Endothelial cell of umbilical vein (primary cell): ENCODE measurements at regions not wholly inside any gene's neighbourhood (a gene's known extent, or its start where the extent isn't known, plus 50 kb on each side); places are given as distances from the start of the nearest gene placed in this dataset.
A peak's percentile ranks its signal among the peaks of the same experiment; 100 is the strongest.

Source experiments
- BruUV-seq: library from RNA; stranded (reverse); fragments of 400-500 nt; replicated peaks from 2 replicates; lab custom pipeline; 2021; lab: Mats Ljungman, UMichigan
- CTCF ChIA-PET: fragments of 300-600, 350-600 bp; sonication (Branson Sonifier 250); formaldehyde crosslinking; loops from one replicate; lab custom pipeline; 2021; ENCODE audit warnings: antibody characterized with exemption, inconsistent platforms; lab: Charles Lee
- POLR2A ChIA-PET: fragments of 300-600, 350-600 bp; sonication (Branson Sonifier 250); formaldehyde crosslinking; loops from one replicate; lab custom pipeline; 2021; ENCODE audit warnings: antibody characterized with exemption, inconsistent platforms; lab: Charles Lee
- DNase-seq: peaks from one replicate; pipeline ENCODE4 v3.0.0-alpha.2; 2011; ENCODE audit warnings: low read depth, low spot score
- FAIRE-seq: peaks from 2 replicates; lab custom pipeline; 2011; peaks lifted over from hg19 to GRCh38; lab: Jason Lieb, UNC
- H2AFZ ChIP-seq: 2 replicates; pipeline ENCODE4 v1.6.0; 2012; ENCODE audit warnings: low read depth, low read length, control low read depth, inconsistent platforms
- H3K27ac ChIP-seq: 2 replicates; pipeline ENCODE4 v1.5.1; 2011; ENCODE audit warnings: low read depth, mild to moderate bottlenecking, control low read depth, low read length, moderate library complexity; ENCODE audit not compliant: insufficient read depth
- H3K27me3 ChIP-seq, 2 experiments: 2 replicates each; pipeline versions ENCODE4 v1.6.0 to v1.6.1; 2011; ENCODE audit warnings: low read length in 2 of 2, mixed read lengths in 1 of 2; ENCODE audit not compliant: control insufficient read depth in 2 of 2, insufficient read depth in 2 of 2
- H3K36me3 ChIP-seq, 2 experiments: 2 replicates in 1 of 2; 3 replicates in 1 of 2; pipeline ENCODE4 v1.5.1; 2011; ENCODE audit warnings: low read length in 2 of 2, mild to moderate bottlenecking in 1 of 2, moderate library complexity in 1 of 2; ENCODE audit not compliant: control insufficient read depth in 2 of 2, insufficient read depth in 2 of 2; ENCODE audit errors: extremely low read depth in 1 of 2
- H3K4me1 ChIP-seq: 3 replicates; pipeline ENCODE4 v1.5.1; 2011; ENCODE audit warnings: mild to moderate bottlenecking, low read length; ENCODE audit not compliant: control insufficient read depth, insufficient read depth; ENCODE audit errors: extremely low read depth
- H3K4me2 ChIP-seq: 2 replicates; pipeline ENCODE4 v1.6.1; 2011; ENCODE audit warnings: low read length, control low read depth, mixed read lengths; ENCODE audit not compliant: insufficient read depth
- H3K4me3 ChIP-seq, 3 experiments: fragments of 200-600 bp in 1 of 3; sonication (generic), shearing (Covaris generic) in 1 of 3; replicated peaks in 1 of 3; 2 replicates each; pipeline ENCODE4 v1.5.1; 2011 to 2016; ENCODE audit warnings: control low read depth in 3 of 3, low read length in 3 of 3, mild to moderate bottlenecking in 2 of 3, inconsistent platforms in 1 of 3, low read depth in 1 of 3, moderate library complexity in 1 of 3; ENCODE audit not compliant: insufficient read depth in 1 of 3
- H3K79me2 ChIP-seq: 2 replicates; pipeline ENCODE4 v1.6.0; 2012; ENCODE audit warnings: low read length, inconsistent platforms; ENCODE audit not compliant: control insufficient read depth, insufficient read depth
- H3K9ac ChIP-seq: replicated peaks from 2 replicates; pipeline ENCODE3; 2011; ENCODE audit warnings: low read length, control low read depth; ENCODE audit not compliant: insufficient read depth; ENCODE audit errors: extremely low read depth
- H3K9me1 ChIP-seq: replicated peaks from 3 replicates; pipeline ENCODE4 v1.6.0; 2011; ENCODE audit warnings: mild to moderate bottlenecking, low read length; ENCODE audit not compliant: control insufficient read depth, insufficient read depth; ENCODE audit errors: extremely low read depth
- H3K9me3 ChIP-seq: replicated peaks from 2 replicates; pipeline ENCODE4 v1.5.1; 2012; ENCODE audit warnings: low read length, inconsistent platforms; ENCODE audit not compliant: control insufficient read depth, insufficient read depth
- H4K20me1 ChIP-seq: replicated peaks from 2 replicates; pipeline ENCODE3; 2011; ENCODE audit warnings: mild to moderate bottlenecking, low read length; ENCODE audit not compliant: control insufficient read depth, insufficient read depth; ENCODE audit errors: extremely low read depth
- CTCF ChIP-seq, 2 donors: IDR thresholded peaks; 1 replicate in 1 of 2; 2 replicates in 1 of 2; pipeline ENCODE4 v1.5.1; 2011; ENCODE audit warnings: low read length in 2 of 2, mild to moderate bottlenecking in 2 of 2, moderate library complexity in 2 of 2, control low read depth in 1 of 2, inconsistent platforms in 1 of 2, low read depth in 1 of 2; ENCODE audit not compliant: insufficient read depth in 1 of 2; ENCODE audit errors: extremely low read depth in 1 of 2
- EZH2 ChIP-seq: IDR thresholded peaks from 2 replicates; pipeline ENCODE4 v1.6.1; 2012; ENCODE audit warnings: borderline replicate concordance, low read depth, mild to moderate bottlenecking, moderate library complexity, low read length, inconsistent platforms; ENCODE audit not compliant: severe bottlenecking
- FOS ChIP-seq: IDR thresholded peaks from 2 replicates; pipeline ENCODE4 v1.6.1; 2011; ENCODE audit warnings: mild to moderate bottlenecking, low read length, moderate library complexity, borderline replicate concordance; ENCODE audit not compliant: insufficient read depth
- GATA2 ChIP-seq: IDR thresholded peaks from 2 replicates; pipeline ENCODE4 v1.7.0; 2011; ENCODE audit warnings: low read depth, mild to moderate bottlenecking, moderate library complexity, mixed read lengths, low read length; ENCODE audit not compliant: insufficient read length, insufficient read depth
- JUN ChIP-seq: IDR thresholded peaks from 2 replicates; pipeline ENCODE4 v1.6.1; 2011; ENCODE audit warnings: borderline replicate concordance, low read depth; ENCODE audit not compliant: insufficient read length, insufficient read depth
- MYC ChIP-seq: IDR thresholded peaks from one replicate; pipeline ENCODE4 v1.6.1; 2011; ENCODE audit warnings: mild to moderate bottlenecking, low read depth, low read length
- POLR2A ChIP-seq: IDR thresholded peaks from 2 replicates; pipeline ENCODE4 v1.6.1; 2012; ENCODE audit warnings: low read depth, mild to moderate bottlenecking, control low read depth, low read length
- POLR2AphosphoS5 ChIP-seq: IDR thresholded peaks from 2 replicates; pipeline ENCODE4 v1.6.1; 2012; ENCODE audit warnings: low read depth, mild to moderate bottlenecking, control low read depth, low read length, moderate library complexity; ENCODE audit not compliant: insufficient read depth
- dilution Hi-C: fragments of 300-500 bp; cut with MboI; formaldehyde crosslinking; loops from one replicate; pipeline ENCODE4 v1.15.0; 2019; ENCODE audit warnings: low sequenced_read_pairs; ENCODE audit not compliant: extremely low pct_ligation_motif_present
- intact Hi-C: fragments of 100-400 bp; cut with micrococcal nuclease; formaldehyde crosslinking; loops from one replicate; pipeline ENCODE4 v1.10.0; 2022
- TF ChIP-seq, protein P1 (sequence below): IDR thresholded peaks from 2 replicates; pipeline ENCODE4 v1.6.1; 2011; ENCODE audit not compliant: insufficient read depth, insufficient read length

DNA sequence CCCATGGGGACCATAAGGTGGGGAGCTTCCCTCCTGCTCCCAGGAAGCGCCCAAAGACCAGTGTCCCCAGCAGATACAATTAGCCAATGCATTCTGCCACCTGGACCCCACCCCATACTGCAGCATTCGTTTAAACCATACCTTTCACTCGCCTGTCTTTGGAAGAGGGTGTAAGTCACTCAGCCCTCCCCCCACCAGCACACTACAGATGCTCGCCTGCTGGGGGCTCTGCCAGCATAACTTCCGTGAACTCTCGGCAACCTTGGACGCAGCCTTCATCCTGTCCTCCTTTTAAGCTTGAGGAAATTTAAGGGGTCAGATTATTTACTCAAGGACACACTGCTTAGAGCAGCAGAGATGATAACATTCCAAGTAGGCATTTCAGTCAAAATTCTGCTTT is 94.4 kb upstream of the NAA20 start:
- no peaks in the 10 kb centered on the region for H4K20me1 ChIP-seq
- H3K9me1 ChIP-seq = no peaks in the 10 kb centered on the region
- no peak overlapping the region for H3K4me3 ChIP-seq
- TF ChIP-seq JUN (no peak), POLR2A (no peak), CTCF (IDR thresholded peaks at IDR 0.05; ENCODE audit: extremely low read depth in 1 of 2, insufficient read depth in 1 of 2, low read depth in 1 of 2, low read length in 2 of 2) (no peak), FOS (no peak), MYC (no peak), POLR2AphosphoS5 (no peak)
- dilution Hi-C loops (no loop called here), intact Hi-C loops (no loop called here)
- H2AFZ ChIP-seq = no peak overlapping the region
- H3K27me3 ChIP-seq = no peaks in the 10 kb centered on the region
- no TSS peak for BruUV-seq
- ChIA-PET POLR2A (no interaction called here), CTCF (interaction anchor here (1.0 kb wide), 1 partner anchor 230 kb away, joined by 3 read pairs; no protein-coding TSS in a partner anchor)
- H3K79me2 ChIP-seq = peaks cover 10% of the 10 kb centered on the region
- peaks cover 2% of the 10 kb centered on the region in 2 experiments for H3K36me3 ChIP-seq
- no peak for DNase-seq
- H3K4me1 ChIP-seq = peaks cover 3% of the 10 kb centered on the region
- peak; percentile 15 for FAIRE-seq
- no peaks in the 10 kb centered on the region for H3K9me3 ChIP-seq
- H3K4me2 ChIP-seq = no peak overlapping the region
- no peak overlapping the region for H3K9ac ChIP-seq
- H3K27ac ChIP-seq = no peak overlapping the region

DNA sequence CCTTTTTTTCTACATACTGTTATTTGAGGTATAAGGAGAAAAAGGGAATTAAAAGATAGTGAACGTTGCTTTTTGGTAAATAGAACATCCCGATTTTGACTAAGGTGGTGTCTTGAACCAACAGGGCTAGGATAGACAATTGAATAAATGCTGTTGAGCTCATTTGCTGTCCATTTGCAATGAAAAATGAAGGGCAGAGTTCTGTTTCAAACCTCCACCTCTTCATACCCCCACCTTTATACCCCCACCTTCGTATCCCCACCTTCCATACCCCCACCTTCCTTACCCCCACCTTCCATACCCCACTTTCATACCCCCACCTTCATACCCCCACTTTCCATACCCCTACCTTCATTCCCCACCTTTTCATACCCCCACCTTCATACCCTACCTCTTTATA is 93.4 kb upstream of the NAA20 start:
- Histone ChIP-seq H3K9ac (no peak overlapping the region), H2AFZ (no peak overlapping the region), H3K9me1 (no peaks in the 10 kb centered on the region), H3K4me1 (peaks cover 5% of the 10 kb centered on the region), H3K4me3 (no peak overlapping the region), H3K27ac (no peak overlapping the region), H4K20me1 (no peaks in the 10 kb centered on the region), H3K4me2 (no peak overlapping the region), H3K36me3 (peaks cover 2% of the 10 kb centered on the region in 2 experiments), H3K9me3 (no peaks in the 10 kb centered on the region), H3K27me3 (no peaks in the 10 kb centered on the region), H3K79me2 (peaks cover 12% of the 10 kb centered on the region)
- CTCF ChIA-PET = no interaction called here
- no peak for DNase-seq
- FAIRE-seq = no peak
- POLR2A ChIA-PET = no interaction called here
- no peak for TF ChIP-seq EZH2
- no peak for TF ChIP-seq MYC
- TF ChIP-seq, protein P1, sequence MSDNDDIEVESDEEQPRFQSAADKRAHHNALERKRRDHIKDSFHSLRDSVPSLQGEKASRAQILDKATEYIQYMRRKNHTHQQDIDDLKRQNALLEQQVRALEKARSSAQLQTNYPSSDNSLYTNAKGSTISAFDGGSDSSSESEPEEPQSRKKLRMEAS = no peak
- TF ChIP-seq GATA2 = no peak
- TF ChIP-seq FOS = no peak
- no peak for TF ChIP-seq CTCF (IDR thresholded peaks at IDR 0.05; ENCODE audit: extremely low read depth in 1 of 2, insufficient read depth in 1 of 2, low read depth in 1 of 2, low read length in 2 of 2)
- no peak for TF ChIP-seq POLR2AphosphoS5
- TF ChIP-seq JUN = no peak
- TF ChIP-seq POLR2A = no peak
- dilution Hi-C loops = no loop called here
- intact Hi-C loops = no loop called here
- BruUV-seq = no TSS peak
